Heart right ventricle (tissue), 16 donors: ENCODE measurements at regions not wholly inside any gene's neighbourhood (a gene's known extent, or its start where the extent isn't known, plus 50 kb on each side); places are given as distances from the start of the nearest gene placed in this dataset.

Source experiments
- ATAC-seq, 8 donors: fragments of 200-7000 bp; cut with Tn5 transposase; one replicate each; pipeline ENCODE4 v1.9.1; 2020; ENCODE audit warnings: mild to moderate bottlenecking in 8 of 8, moderate library complexity in 8 of 8, moderate number of reproducible peaks in 1 of 8
- DNase-seq, 2 donors: peaks; one replicate each; pipeline ENCODE4 v3.0.0-alpha.2; 2020
- H3K27ac ChIP-seq, 10 donors: fragments of 200-600 bp; sonication (generic) in 2 of 10; one replicate each; pipeline versions ENCODE4 v1.5.0 to v1.8.0; 2020 to 2022; ENCODE audit warnings: mild to moderate bottlenecking in 3 of 10
- H3K27me3 ChIP-seq, 7 donors: fragments of 200-600 bp; one replicate each; pipeline ENCODE4 v1.8.0; 2021 to 2022; ENCODE audit warnings: mild to moderate bottlenecking in 2 of 7
- H3K36me3 ChIP-seq, 9 donors: fragments of 200-600 bp; sonication (generic) in 1 of 9; one replicate each; pipeline versions ENCODE4 v1.5.0 to v1.8.0; 2020 to 2022; ENCODE audit warnings: mild to moderate bottlenecking in 2 of 9
- H3K4me1 ChIP-seq, 9 donors: fragments of 200-600 bp; sonication (generic) in 1 of 9; one replicate each; pipeline versions ENCODE4 v1.5.0 to v1.8.0; 2020 to 2022; ENCODE audit warnings: mild to moderate bottlenecking in 4 of 9
- H3K4me3 ChIP-seq, 10 donors: fragments of 200-600 bp; sonication (generic) in 2 of 10; one replicate each; pipeline versions ENCODE4 v1.5.0 to v1.8.0; 2020 to 2022; ENCODE audit warnings: mild to moderate bottlenecking in 7 of 10, moderate library complexity in 2 of 10
- H3K9me3 ChIP-seq, 11 donors: fragments of 200-600 bp in 10 of 11; sonication (generic) in 2 of 11; one replicate each; pipeline versions ENCODE4 v1.5.0 to v1.8.0; 2013 to 2022; ENCODE audit warnings: mild to moderate bottlenecking in 2 of 11, control low read depth in 1 of 11, moderate library complexity in 1 of 11
- CTCF ChIP-seq, 9 donors: fragments of 200-600 bp; sonication (generic) in 2 of 9; IDR thresholded peaks; one replicate each; pipeline versions ENCODE4 v1.5.0 to v1.8.0; 2021 to 2022; ENCODE audit warnings: antibody characterized with exemption in 9 of 9, mild to moderate bottlenecking in 5 of 9, moderate library complexity in 1 of 9
- WGBS, 2 donors: extraction: QIAGEN DNeasy Blood & Tissue Kit; methylation state at CpG; one replicate each; pipeline ENCODE4 v1.1.7; 2013; ENCODE audit warnings: inconsistent platforms in 1 of 2; 5-methylcytosine and 5-hydroxymethylcytosine counted together
- intact Hi-C, 10 donors: fragments of 100-400 bp; cut with DNase I; formaldehyde crosslinking; loops; one replicate each; pipeline versions ENCODE4 v1.11.1 to v1.14.2; 2022
- donor health status: Arrhythmogenic right ventricular cardiomyopathy.
- donor health status: ischemic (EF 13 %, LVEDD 7.1; RV severe dilation, severe dysfunction).
- donor health status: healthy with polysubstance abuse.
- donor health status: DM: no; HTN: yes; CAD: no.
- donor health status: DM: no; HTN: no; CAD: no.
- donor health status: ischemic (EF 25% LVEDD 6.9; RV normal size, moderate dysfunction).
- donor health status: ischemic (EF 25% LVEDD 5.7; RV mildly dilated, moderate dysfunction).
- donor health status: healthy.
- donor health status: DM: yes; HTN: yes; CAD: no.
- donor health status: Ischemic cardiomyopathy.
- donor health status: ischemic (EF 35%, LVEDD 5.7; RV mildly dilated, moderate dysfunction).
- donor health status: nonischemic (EF 11% LVEDD 7.7; RV severe dilation, severe dysfunction).
- donor health status: DM: yes; HTN: yes; CAD: no.
- donor health status: PGD.
- donor health status: ischemic (EF 29% LVEDD 5.4; RV normal size, mild dysfunction).
- donor health status: nonischemic (EF 23%, LVEDD 6.1; RV moderate dilation, normal function).

DNA sequence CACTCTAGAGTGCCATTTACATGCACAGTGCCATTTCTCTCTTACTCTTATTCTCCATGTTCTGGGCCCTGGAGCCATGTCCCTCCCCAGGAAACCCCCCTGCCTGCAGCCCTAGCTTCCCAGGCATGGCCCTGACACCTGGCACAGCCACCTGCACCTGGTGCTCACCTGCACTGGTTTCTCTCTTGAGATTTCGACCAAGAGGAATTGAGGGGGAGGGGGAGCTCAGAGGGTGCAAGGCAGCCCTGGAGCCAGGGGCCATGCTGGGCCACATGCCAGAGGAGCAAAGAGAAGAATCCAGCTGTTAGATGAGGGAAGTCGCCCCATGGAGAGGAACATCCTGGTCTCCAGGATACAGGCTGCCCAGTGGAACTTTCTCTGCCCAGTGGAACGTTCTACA is 65.0 kb upstream of the RAPGEF1 start:
- H3K9me3 ChIP-seq: no peaks in the 10 kb centered on the region
- intact Hi-C loops: no loop called here
- no peak overlapping the region for H3K27ac ChIP-seq
- H3K27me3 ChIP-seq: peaks cover 0 to 80% (median 56%) of the 10 kb centered on the region in 7 donors
- DNase-seq (no peak), ATAC-seq (no peak)
- TF ChIP-seq CTCF (IDR thresholded peaks at IDR 0.05): no peak
- WGBS, 2 donors: 39 to 41% methylated on average over 3 of the region's 3 CpGs
- H3K36me3 ChIP-seq: no peaks in the 10 kb centered on the region
- H3K4me3 ChIP-seq: no peak overlapping the region
- H3K4me1 ChIP-seq: no peaks in the 10 kb centered on the region

GRCh38 chr9:131803758-131804411 is 64.0 kb upstream of the RAPGEF1 start:
- H3K27me3 ChIP-seq: peaks cover 0 to 70% (median 47%) of the 10 kb centered on the region in 7 donors

GRCh38 chr9:131801810-131802209 is 61.9 kb upstream of the RAPGEF1 start:
- ATAC-seq (no peak), DNase-seq (no peak)
- H3K4me3 ChIP-seq: no peak overlapping the region
- no peaks in the 10 kb centered on the region for H3K36me3 ChIP-seq
- TF ChIP-seq CTCF (IDR thresholded peaks at IDR 0.05): no peak
- WGBS, 2 donors: 29 to 36% methylated on average over 8 of the region's 8 CpGs
- intact Hi-C loops: no loop called here
- peaks cover 0 to 50% (median 31%) of the 10 kb centered on the region in 7 donors for H3K27me3 ChIP-seq
- no peaks in the 10 kb centered on the region for H3K9me3 ChIP-seq
- no peaks in the 10 kb centered on the region for H3K4me1 ChIP-seq
- no peak overlapping the region for H3K27ac ChIP-seq

More at GRCh38 chr9:131803758-131804411, 64.0 kb upstream of the RAPGEF1 start:
- Histone ChIP-seq H3K27ac (no peak overlapping the region), H3K4me1 (no peaks in the 10 kb centered on the region), H3K9me3 (no peaks in the 10 kb centered on the region), H3K36me3 (no peaks in the 10 kb centered on the region), H3K4me3 (no peak overlapping the region)
- TF ChIP-seq CTCF (IDR thresholded peaks at IDR 0.05): no peak
- WGBS, 2 donors: 81 to 83% methylated on average over 4 of the region's 4 CpGs
- DNase-seq: no peak
- no peak for ATAC-seq
- intact Hi-C loops: no loop called here

- no peaks in the 10 kb centered on the region for H3K36me3 ChIP-seq
- TF ChIP-seq CTCF (IDR thresholded peaks at IDR 0.05): no peak
- H3K27me3 ChIP-seq: peaks cover 0 to 41% (median 26%) of the 10 kb centered on the region in 7 donors
- no peak overlapping the region for H3K4me3 ChIP-seq
- H3K9me3 ChIP-seq: no peaks in the 10 kb centered on the region
- DNase-seq: no peak
- no peaks in the 10 kb centered on the region for H3K4me1 ChIP-seq
- ATAC-seq: no peak
- 51 to 67% methylated on average over 2 of the region's 2 CpGs for WGBS, 2 donors
- H3K27ac ChIP-seq: no peak overlapping the region
- intact Hi-C loops: no loop called here
Measured at GRCh38 chr9:131800843-131801242, 61.0 kb upstream of the RAPGEF1 start.
